Neural progenitor cell (in vitro differentiated cells): ENCODE measurements at regions not wholly inside any gene's neighbourhood (a gene's known extent, or its start where the extent isn't known, plus 50 kb on each side); places are given as distances from the start of the nearest gene placed in this dataset.

Source experiments
- EZH2 ChIP-seq: fragments of 200-600 bp; sonication (generic); IDR thresholded peaks from 2 replicates; pipeline ENCODE4 v1.6.1; 2017; ENCODE audit warnings: antibody characterized with exemption, mild to moderate bottlenecking, moderate library complexity
- TF ChIP-seq, protein P1 (sequence below): fragments of 200-600 bp; sonication (generic); IDR thresholded peaks from 2 replicates; pipeline ENCODE4 v1.5.1; 2017; ENCODE audit warnings: antibody characterized with exemption, mild to moderate bottlenecking

GRCh38 chr13:63979951-63980350, 2564.3 kb upstream of the PCDH20 start:
- TF ChIP-seq, protein P1, sequence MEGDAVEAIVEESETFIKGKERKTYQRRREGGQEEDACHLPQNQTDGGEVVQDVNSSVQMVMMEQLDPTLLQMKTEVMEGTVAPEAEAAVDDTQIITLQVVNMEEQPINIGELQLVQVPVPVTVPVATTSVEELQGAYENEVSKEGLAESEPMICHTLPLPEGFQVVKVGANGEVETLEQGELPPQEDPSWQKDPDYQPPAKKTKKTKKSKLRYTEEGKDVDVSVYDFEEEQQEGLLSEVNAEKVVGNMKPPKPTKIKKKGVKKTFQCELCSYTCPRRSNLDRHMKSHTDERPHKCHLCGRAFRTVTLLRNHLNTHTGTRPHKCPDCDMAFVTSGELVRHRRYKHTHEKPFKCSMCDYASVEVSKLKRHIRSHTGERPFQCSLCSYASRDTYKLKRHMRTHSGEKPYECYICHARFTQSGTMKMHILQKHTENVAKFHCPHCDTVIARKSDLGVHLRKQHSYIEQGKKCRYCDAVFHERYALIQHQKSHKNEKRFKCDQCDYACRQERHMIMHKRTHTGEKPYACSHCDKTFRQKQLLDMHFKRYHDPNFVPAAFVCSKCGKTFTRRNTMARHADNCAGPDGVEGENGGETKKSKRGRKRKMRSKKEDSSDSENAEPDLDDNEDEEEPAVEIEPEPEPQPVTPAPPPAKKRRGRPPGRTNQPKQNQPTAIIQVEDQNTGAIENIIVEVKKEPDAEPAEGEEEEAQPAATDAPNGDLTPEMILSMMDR = no peak
- TF ChIP-seq EZH2 = no peak
